ENCODE measurements at regions not wholly inside any gene's neighbourhood (a gene's known extent, or its start where the extent isn't known, plus 50 kb on each side); places are given as distances from the start of the nearest gene placed in this dataset.
"Not testable (repeated sequence)": the region's sequence is repeated elsewhere in the genome, so short reads cannot be mapped to it uniquely, and the experiment has no call there.

DNA sequence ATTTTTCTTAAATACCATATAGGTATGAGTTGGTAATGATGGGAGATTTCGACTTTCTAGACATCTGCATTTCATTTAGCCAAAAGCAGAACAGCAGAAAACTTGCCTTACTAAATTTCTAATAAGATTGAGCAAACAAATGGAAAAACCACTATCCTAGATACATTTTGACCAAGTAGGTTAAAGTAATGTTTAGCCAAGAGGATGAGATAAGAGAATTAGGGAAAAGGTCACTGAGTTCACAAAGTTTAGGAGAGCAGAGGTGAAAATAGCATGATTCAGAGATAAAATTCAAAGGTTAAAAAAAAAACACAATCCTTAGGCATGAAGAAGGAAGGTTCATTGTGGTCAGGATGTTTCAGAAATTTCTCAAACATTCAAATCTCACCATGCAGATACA lies 450.3 kb downstream of the CD83 start:
- TF ChIP-seq, protein P1, sequence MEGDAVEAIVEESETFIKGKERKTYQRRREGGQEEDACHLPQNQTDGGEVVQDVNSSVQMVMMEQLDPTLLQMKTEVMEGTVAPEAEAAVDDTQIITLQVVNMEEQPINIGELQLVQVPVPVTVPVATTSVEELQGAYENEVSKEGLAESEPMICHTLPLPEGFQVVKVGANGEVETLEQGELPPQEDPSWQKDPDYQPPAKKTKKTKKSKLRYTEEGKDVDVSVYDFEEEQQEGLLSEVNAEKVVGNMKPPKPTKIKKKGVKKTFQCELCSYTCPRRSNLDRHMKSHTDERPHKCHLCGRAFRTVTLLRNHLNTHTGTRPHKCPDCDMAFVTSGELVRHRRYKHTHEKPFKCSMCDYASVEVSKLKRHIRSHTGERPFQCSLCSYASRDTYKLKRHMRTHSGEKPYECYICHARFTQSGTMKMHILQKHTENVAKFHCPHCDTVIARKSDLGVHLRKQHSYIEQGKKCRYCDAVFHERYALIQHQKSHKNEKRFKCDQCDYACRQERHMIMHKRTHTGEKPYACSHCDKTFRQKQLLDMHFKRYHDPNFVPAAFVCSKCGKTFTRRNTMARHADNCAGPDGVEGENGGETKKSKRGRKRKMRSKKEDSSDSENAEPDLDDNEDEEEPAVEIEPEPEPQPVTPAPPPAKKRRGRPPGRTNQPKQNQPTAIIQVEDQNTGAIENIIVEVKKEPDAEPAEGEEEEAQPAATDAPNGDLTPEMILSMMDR (IDR thresholded peaks at IDR 0.05), result no peak
- no peak for TF ChIP-seq POLR2A (IDR thresholded peaks at IDR 0.05)
- no peaks in the 10 kb centered on the region for H3K36me3 ChIP-seq (ENCODE audit: low read depth, missing control alignments)
- WGBS, 2 donors, result 95 to 96% methylated on average over 1 of the region's 1 CpG
- H3K27ac ChIP-seq, result no peak overlapping the region
- no peaks in the 10 kb centered on the region for H3K9me3 ChIP-seq
- intact Hi-C loops (cut with DNase I; ENCODE audit: low total_unique reads), result no loop called here
- no peak overlapping the region for H3K4me3 ChIP-seq
- H3K4me1 ChIP-seq, result no peaks in the 10 kb centered on the region
- no peaks in the 10 kb centered on the region for H3K27me3 ChIP-seq
- DNase-seq, result no peak

GRCh38 chr6:14569394-14569793 lies 451.8 kb downstream of the CD83 start:
- Histone ChIP-seq H3K4me3 (no peak overlapping the region), H3K36me3 (ENCODE audit: low read depth, missing control alignments) (no peaks in the 10 kb centered on the region), H3K27me3 (no peaks in the 10 kb centered on the region), H3K9me3 (no peaks in the 10 kb centered on the region), H3K27ac (no peak overlapping the region), H3K4me1 (no peaks in the 10 kb centered on the region)
- WGBS, 2 donors, result 75 to 91% methylated on average over 1 of the region's 1 CpG
- TF ChIP-seq, protein P1 (IDR thresholded peaks at IDR 0.05), result no peak
- no peak for TF ChIP-seq POLR2A (IDR thresholded peaks at IDR 0.05)
- no peak for DNase-seq
- intact Hi-C loops (cut with DNase I; ENCODE audit: low total_unique reads), result no loop called here

DNA sequence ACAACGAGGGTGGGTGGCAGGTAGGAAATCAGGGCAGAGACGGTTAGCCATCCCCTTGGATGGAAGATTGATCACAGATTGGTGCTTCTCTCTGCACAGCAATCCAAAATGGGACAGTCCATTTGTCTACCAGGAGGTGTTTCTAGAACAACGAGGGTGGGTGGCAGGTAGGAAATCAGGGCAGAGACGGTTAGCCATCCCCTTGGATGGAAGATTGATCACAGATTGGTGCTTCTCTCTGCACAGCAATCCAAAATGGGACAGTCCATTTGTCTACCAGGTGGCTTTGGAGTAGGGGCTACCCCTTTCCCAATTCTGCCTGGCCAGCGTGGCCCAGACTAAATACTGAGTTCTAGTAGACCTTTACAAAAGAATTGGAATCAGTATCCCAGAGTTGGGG lies 452.3 kb downstream of the CD83 start:
- DNase-seq; H3K4me1 ChIP-seq; H3K9me3 ChIP-seq; H3K27me3 ChIP-seq; H3K4me3 ChIP-seq; H3K27ac ChIP-seq; intact Hi-C loops (cut with DNase I; ENCODE audit: low total_unique reads); H3K36me3 ChIP-seq (ENCODE audit: low read depth, missing control alignments): not testable (repeated sequence)
- WGBS, 2 donors, result 92 to 98% methylated on average over 5 of the region's 5 CpGs

DNA sequence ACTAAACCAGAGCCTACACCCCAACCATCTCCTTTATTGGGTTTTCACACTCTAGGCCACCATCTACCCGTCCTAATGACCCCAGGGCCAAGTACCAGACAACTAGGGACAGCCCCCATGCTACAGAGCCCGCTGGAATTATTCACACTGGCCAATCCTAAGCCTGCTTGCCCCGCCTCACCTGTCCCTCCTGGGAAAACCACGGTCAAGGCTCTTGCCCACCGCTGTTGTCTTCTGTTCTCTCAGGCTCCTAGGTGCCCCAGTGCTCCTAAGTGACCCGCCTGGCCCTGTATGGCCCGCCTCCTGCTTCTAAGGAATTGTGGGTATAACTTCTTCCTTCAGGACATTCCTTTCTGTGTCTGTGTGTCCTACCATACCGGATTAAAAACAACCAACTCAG lies 453.4 kb downstream of the CD83 start:
- Histone ChIP-seq H3K4me3 (no peak overlapping the region), H3K36me3 (ENCODE audit: low read depth, missing control alignments) (no peaks in the 10 kb centered on the region), H3K27ac (no peak overlapping the region), H3K4me1 (no peaks in the 10 kb centered on the region), H3K27me3 (no peaks in the 10 kb centered on the region), H3K9me3 (no peaks in the 10 kb centered on the region)
- no peak for TF ChIP-seq POLR2A (IDR thresholded peaks at IDR 0.05)
- TF ChIP-seq, protein P1 (IDR thresholded peaks at IDR 0.05), result no peak
- no peak for DNase-seq
- WGBS, 2 donors, result 91 to 97% methylated on average over 8 of the region's 8 CpGs
- intact Hi-C loops (cut with DNase I; ENCODE audit: low total_unique reads), result no loop called here

- no peak overlapping the region for H3K4me3 ChIP-seq
- intact Hi-C loops (cut with DNase I; ENCODE audit: low total_unique reads), result no loop called here
- no peak for TF ChIP-seq POLR2A (IDR thresholded peaks at IDR 0.05)
- TF ChIP-seq, protein P1 (IDR thresholded peaks at IDR 0.05), result no peak
- H3K4me1 ChIP-seq, result no peaks in the 10 kb centered on the region
- no peak overlapping the region for H3K27ac ChIP-seq
- H3K36me3 ChIP-seq (ENCODE audit: low read depth, missing control alignments), result no peaks in the 10 kb centered on the region
- WGBS, 2 donors, result 90 to 92% methylated on average over 7 of the region's 7 CpGs
- no peak for DNase-seq
- no peaks in the 10 kb centered on the region for H3K9me3 ChIP-seq
- H3K27me3 ChIP-seq, result no peaks in the 10 kb centered on the region
Observed at GRCh38 chr6:14571746-14572145, 454.2 kb downstream of the CD83 start.
